WTC11 (cell line): ENCODE measurements at regions not wholly inside any gene's neighbourhood (a gene's known extent, or its start where the extent isn't known, plus 50 kb on each side); places are given as distances from the start of the nearest gene placed in this dataset.

Source experiments
- ATF6 ChIP-seq: sonication (generic); formaldehyde crosslinking; IDR thresholded peaks from 2 replicates; pipeline ENCODE4 v1.8.1; 2023; ENCODE audit warnings: mild to moderate bottlenecking, missing genetic modification reagents
- CREM ChIP-seq: sonication (generic); formaldehyde crosslinking; IDR thresholded peaks from 2 replicates; pipeline ENCODE4 v1.8.1; 2022; ENCODE audit warnings: mild to moderate bottlenecking, missing genetic modification reagents, moderate library complexity
- IRF1 ChIP-seq: sonication (generic); formaldehyde crosslinking; IDR thresholded peaks from 2 replicates; pipeline ENCODE4 v1.8.0; 2023; ENCODE audit warnings: missing genetic modification reagents
- JAZF1 ChIP-seq: fragments of 250-450 bp; sonication (Bioruptor Pico); IDR thresholded peaks from 2 replicates; pipeline ENCODE4 v1.9.0; 2021; ENCODE audit warnings: moderate library complexity, mild to moderate bottlenecking, inconsistent platforms
- TF ChIP-seq, protein P1 (sequence below): fragments of 200-600 bp; IDR thresholded peaks from 2 replicates; pipeline ENCODE4 v1.8.0; 2022; ENCODE audit warnings: antibody characterized with exemption

DNA sequence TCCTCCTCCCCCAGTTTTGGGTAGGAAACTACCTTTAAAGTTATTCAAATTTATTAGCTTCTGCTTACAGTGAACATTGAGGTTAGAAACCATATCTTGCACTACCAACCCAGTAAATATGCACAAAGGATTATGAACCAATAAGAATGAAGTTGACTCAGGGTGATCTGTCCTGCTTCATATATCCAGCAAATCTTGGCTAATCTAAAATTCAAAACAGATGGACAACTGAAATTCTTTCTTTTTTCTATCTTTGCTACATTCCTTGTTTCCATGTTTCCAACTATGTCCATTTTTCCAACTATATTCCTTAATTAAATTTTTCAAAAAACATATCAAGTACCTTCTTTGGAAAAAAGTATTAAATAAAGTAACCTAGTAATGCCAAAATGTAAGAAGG is 149.3 kb downstream of the FAM124B start:
- TF ChIP-seq, protein P1, sequence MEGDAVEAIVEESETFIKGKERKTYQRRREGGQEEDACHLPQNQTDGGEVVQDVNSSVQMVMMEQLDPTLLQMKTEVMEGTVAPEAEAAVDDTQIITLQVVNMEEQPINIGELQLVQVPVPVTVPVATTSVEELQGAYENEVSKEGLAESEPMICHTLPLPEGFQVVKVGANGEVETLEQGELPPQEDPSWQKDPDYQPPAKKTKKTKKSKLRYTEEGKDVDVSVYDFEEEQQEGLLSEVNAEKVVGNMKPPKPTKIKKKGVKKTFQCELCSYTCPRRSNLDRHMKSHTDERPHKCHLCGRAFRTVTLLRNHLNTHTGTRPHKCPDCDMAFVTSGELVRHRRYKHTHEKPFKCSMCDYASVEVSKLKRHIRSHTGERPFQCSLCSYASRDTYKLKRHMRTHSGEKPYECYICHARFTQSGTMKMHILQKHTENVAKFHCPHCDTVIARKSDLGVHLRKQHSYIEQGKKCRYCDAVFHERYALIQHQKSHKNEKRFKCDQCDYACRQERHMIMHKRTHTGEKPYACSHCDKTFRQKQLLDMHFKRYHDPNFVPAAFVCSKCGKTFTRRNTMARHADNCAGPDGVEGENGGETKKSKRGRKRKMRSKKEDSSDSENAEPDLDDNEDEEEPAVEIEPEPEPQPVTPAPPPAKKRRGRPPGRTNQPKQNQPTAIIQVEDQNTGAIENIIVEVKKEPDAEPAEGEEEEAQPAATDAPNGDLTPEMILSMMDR, result no peak
- TF ChIP-seq JAZF1 (CRISPR knock-in tag), result no peak
- no peak for TF ChIP-seq CREM
- no peak for TF ChIP-seq ATF6
- TF ChIP-seq IRF1, result no peak
